GM18520 (cell line): ENCODE measurements at regions not wholly inside any gene's neighbourhood (a gene's known extent, or its start where the extent isn't known, plus 50 kb on each side); places are given as distances from the start of the nearest gene placed in this dataset.

Source experiments
- ATAC-seq: cut with Tn5 transposase; IDR thresholded peaks from one replicate; pipeline ENCODE4 v1.9.1; 2021; ENCODE audit not compliant: unreplicated experiment

GRCh38 chr7:35537067-35538023, 157.6 kb downstream of the HERPUD2 start:
- peak; percentile 96 for ATAC-seq

GRCh38 chr7:35536396-35536826, 158.5 kb downstream of the HERPUD2 start:
- no peak for ATAC-seq

- ATAC-seq, result no peak
Measured at GRCh38 chr7:35533902-35534301, 161.0 kb downstream of the HERPUD2 start.

- ATAC-seq, result no peak
Measured at GRCh38 chr7:35530124-35531109, 164.5 kb downstream of the HERPUD2 start.

- ATAC-seq, result no peak
Measured at GRCh38 chr7:35529713-35530112, 165.2 kb downstream of the HERPUD2 start.

- ATAC-seq, result no peak
Measured at GRCh38 chr7:35528381-35528977, 166.5 kb downstream of the HERPUD2 start.

GRCh38 chr7:35526645-35527044, 168.3 kb downstream of the HERPUD2 start:
- no peak for ATAC-seq

- ATAC-seq, result no peak
Measured at GRCh38 chr7:35524112-35524804, 170.7 kb downstream of the HERPUD2 start.

- no peak for ATAC-seq
Measured at GRCh38 chr7:35523292-35523691, 171.6 kb downstream of the HERPUD2 start.

- ATAC-seq, result no peak
Measured at GRCh38 chr7:35522697-35523096, 172.2 kb downstream of the HERPUD2 start.

GRCh38 chr7:35521941-35522340, 173.0 kb downstream of the HERPUD2 start:
- no peak for ATAC-seq

- no peak for ATAC-seq
Measured at GRCh38 chr7:35520810-35521625, 173.9 kb downstream of the HERPUD2 start.

GRCh38 chr7:35519971-35520809, 174.7 kb downstream of the HERPUD2 start:
- ATAC-seq, result peak; percentile 63

- no peak for ATAC-seq
Measured at GRCh38 chr7:35518767-35519166, 176.2 kb downstream of the HERPUD2 start.

GRCh38 chr7:35516498-35516897, 178.4 kb downstream of the HERPUD2 start:
- no peak for ATAC-seq

GRCh38 chr7:35513828-35514227, 181.1 kb downstream of the HERPUD2 start:
- ATAC-seq, result no peak

GRCh38 chr7:35513195-35513594, 181.7 kb downstream of the HERPUD2 start:
- ATAC-seq, result no peak

GRCh38 chr7:35512716-35513115, 182.2 kb downstream of the HERPUD2 start:
- no peak for ATAC-seq
